ENCODE measurements at regions not wholly inside any gene's neighbourhood (a gene's known extent, or its start where the extent isn't known, plus 50 kb on each side); places are given as distances from the start of the nearest gene placed in this dataset.

DNA sequence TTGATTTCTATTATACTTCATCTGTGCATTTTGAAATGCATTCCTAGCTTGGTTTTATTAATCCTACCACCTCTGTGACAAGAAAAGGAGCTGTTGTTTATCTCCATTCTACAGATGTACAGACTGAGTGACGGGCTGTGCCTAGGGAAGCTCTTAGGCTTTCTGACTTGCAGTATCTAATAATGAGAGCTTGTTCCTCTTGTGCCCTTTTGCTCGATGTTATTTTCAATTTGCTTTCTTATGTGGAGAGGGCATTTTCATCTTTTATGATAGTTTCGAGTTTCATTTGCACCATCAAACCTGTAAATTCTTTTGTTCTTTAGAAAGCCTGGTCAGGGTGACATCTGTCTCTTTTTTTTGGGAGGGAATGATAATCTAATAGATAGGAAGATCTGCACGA is 256.5 kb downstream of the C4orf33 start:
- TF ChIP-seq, protein P1, sequence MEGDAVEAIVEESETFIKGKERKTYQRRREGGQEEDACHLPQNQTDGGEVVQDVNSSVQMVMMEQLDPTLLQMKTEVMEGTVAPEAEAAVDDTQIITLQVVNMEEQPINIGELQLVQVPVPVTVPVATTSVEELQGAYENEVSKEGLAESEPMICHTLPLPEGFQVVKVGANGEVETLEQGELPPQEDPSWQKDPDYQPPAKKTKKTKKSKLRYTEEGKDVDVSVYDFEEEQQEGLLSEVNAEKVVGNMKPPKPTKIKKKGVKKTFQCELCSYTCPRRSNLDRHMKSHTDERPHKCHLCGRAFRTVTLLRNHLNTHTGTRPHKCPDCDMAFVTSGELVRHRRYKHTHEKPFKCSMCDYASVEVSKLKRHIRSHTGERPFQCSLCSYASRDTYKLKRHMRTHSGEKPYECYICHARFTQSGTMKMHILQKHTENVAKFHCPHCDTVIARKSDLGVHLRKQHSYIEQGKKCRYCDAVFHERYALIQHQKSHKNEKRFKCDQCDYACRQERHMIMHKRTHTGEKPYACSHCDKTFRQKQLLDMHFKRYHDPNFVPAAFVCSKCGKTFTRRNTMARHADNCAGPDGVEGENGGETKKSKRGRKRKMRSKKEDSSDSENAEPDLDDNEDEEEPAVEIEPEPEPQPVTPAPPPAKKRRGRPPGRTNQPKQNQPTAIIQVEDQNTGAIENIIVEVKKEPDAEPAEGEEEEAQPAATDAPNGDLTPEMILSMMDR (IDR thresholded peaks at IDR 0.05; ENCODE audit: low read depth, low read length, missing input control) = no peak
- no peak for TF ChIP-seq GABPA (IDR thresholded peaks at IDR 0.05 in 1 of 2, conservative IDR thresholded peaks at IDR 0.05 in 1 of 2)
- TF ChIP-seq, protein P2, sequence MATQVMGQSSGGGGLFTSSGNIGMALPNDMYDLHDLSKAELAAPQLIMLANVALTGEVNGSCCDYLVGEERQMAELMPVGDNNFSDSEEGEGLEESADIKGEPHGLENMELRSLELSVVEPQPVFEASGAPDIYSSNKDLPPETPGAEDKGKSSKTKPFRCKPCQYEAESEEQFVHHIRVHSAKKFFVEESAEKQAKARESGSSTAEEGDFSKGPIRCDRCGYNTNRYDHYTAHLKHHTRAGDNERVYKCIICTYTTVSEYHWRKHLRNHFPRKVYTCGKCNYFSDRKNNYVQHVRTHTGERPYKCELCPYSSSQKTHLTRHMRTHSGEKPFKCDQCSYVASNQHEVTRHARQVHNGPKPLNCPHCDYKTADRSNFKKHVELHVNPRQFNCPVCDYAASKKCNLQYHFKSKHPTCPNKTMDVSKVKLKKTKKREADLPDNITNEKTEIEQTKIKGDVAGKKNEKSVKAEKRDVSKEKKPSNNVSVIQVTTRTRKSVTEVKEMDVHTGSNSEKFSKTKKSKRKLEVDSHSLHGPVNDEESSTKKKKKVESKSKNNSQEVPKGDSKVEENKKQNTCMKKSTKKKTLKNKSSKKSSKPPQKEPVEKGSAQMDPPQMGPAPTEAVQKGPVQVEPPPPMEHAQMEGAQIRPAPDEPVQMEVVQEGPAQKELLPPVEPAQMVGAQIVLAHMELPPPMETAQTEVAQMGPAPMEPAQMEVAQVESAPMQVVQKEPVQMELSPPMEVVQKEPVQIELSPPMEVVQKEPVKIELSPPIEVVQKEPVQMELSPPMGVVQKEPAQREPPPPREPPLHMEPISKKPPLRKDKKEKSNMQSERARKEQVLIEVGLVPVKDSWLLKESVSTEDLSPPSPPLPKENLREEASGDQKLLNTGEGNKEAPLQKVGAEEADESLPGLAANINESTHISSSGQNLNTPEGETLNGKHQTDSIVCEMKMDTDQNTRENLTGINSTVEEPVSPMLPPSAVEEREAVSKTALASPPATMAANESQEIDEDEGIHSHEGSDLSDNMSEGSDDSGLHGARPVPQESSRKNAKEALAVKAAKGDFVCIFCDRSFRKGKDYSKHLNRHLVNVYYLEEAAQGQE (IDR thresholded peaks at IDR 0.05) = no peak
- no peak for TF ChIP-seq HNF4G (IDR thresholded peaks at IDR 0.05)
- no peak for TF ChIP-seq RAD21 (IDR thresholded peaks at IDR 0.05)
